AG10803 (cell line): ENCODE measurements at regions not wholly inside any gene's neighbourhood (a gene's known extent, or its start where the extent isn't known, plus 50 kb on each side); places are given as distances from the start of the nearest gene placed in this dataset.

ENCODE experiments used
- DNase-seq: peaks from one replicate; pipeline ENCODE4 v3.0.0; 2010; ENCODE audit warnings: low read depth
- H3K4me3 ChIP-seq: 2 replicates; pipeline ENCODE4 v1.5.1; 2011; ENCODE audit warnings: mild to moderate bottlenecking, low read length, control low read depth
- CTCF ChIP-seq: conservative IDR thresholded peaks from 2 replicates; pipeline ENCODE4 v1.5.1; 2011; ENCODE audit warnings: mild to moderate bottlenecking, low read length, control low read depth, inconsistent platforms

GRCh38 chr4:152156442-152156841 lies 379.4 kb downstream of the FBXW7 start:
- DNase-seq, result peak; percentile 15
- no peak overlapping the region for H3K4me3 ChIP-seq
- no peak for TF ChIP-seq CTCF

- no peak for TF ChIP-seq CTCF
- DNase-seq, result no peak
- no peak overlapping the region for H3K4me3 ChIP-seq
Observed at GRCh38 chr4:152155070-152155469, 380.8 kb downstream of the FBXW7 start.

GRCh38 chr4:152154433-152154832 lies 381.5 kb downstream of the FBXW7 start:
- H3K4me3 ChIP-seq, result no peak overlapping the region
- TF ChIP-seq CTCF, result no peak
- DNase-seq, result no peak

- no peak overlapping the region for H3K4me3 ChIP-seq
- TF ChIP-seq CTCF, result no peak
- DNase-seq, result no peak
Observed at GRCh38 chr4:152153476-152154270, 382.2 kb downstream of the FBXW7 start.

GRCh38 chr4:152150214-152150613 lies 385.7 kb downstream of the FBXW7 start:
- no peak overlapping the region for H3K4me3 ChIP-seq
- TF ChIP-seq CTCF, result no peak
- no peak for DNase-seq

- H3K4me3 ChIP-seq, result no peak overlapping the region
- no peak for TF ChIP-seq CTCF
- no peak for DNase-seq
Observed at GRCh38 chr4:152149745-152150144, 386.1 kb downstream of the FBXW7 start.

- DNase-seq, result no peak
- TF ChIP-seq CTCF, result no peak
- H3K4me3 ChIP-seq, result no peak overlapping the region
Observed at GRCh38 chr4:152148057-152148456, 387.2 kb upstream of the GATB start.
